ENCODE measurements at regions not wholly inside any gene's neighbourhood (a gene's known extent, or its start where the extent isn't known, plus 50 kb on each side); places are given as distances from the start of the nearest gene placed in this dataset.
"Not testable (repeated sequence)": the region's sequence is repeated elsewhere in the genome, so short reads cannot be mapped to it uniquely, and the experiment has no call there.

GRCh38 chr1:233764304-233764703 is 140.2 kb upstream of the SLC35F3 start:
- not testable (repeated sequence) for TF ChIP-seq CTCF (conservative IDR thresholded peaks at IDR 0.05; ENCODE audit: low read depth in 2 of 2); EZH2 (IDR thresholded peaks at IDR 0.05; ENCODE audit: low read depth, unreplicated experiment); REST (IDR thresholded peaks at IDR 0.05; ENCODE audit: unreplicated experiment); POLR2AphosphoS5 (IDR thresholded peaks at IDR 0.05; ENCODE audit: low read depth); CREB1 (CRISPR knock-in tag; IDR thresholded peaks at IDR 0.05; ENCODE audit: low read depth); ZNF331 (CRISPR knock-in tag; IDR thresholded peaks at IDR 0.05; ENCODE audit: low read depth); JUNB (IDR thresholded peaks at IDR 0.05; ENCODE audit: unreplicated experiment); NANOG (IDR thresholded peaks at IDR 0.05; ENCODE audit: borderline replicate concordance); EZH2phosphoT487 (IDR thresholded peaks at IDR 0.05; ENCODE audit: unreplicated experiment)

Measured in GM23338 (cell line).